SK-N-MC (cell line): ENCODE measurements at regions not wholly inside any gene's neighbourhood (a gene's known extent, or its start where the extent isn't known, plus 50 kb on each side); places are given as distances from the start of the nearest gene placed in this dataset.

Experiments used
- DNase-seq: peaks from one replicate; pipeline ENCODE4 v3.0.0-alpha.2; 2011; ENCODE audit warnings: low read depth, low spot score
- H3K27ac ChIP-seq: fragments of 200-600 bp; sonication (generic); 2 replicates; pipeline ENCODE4 v1.5.1; 2016; ENCODE audit warnings: mixed run types
- H3K36me3 ChIP-seq: fragments of 200-600 bp; sonication (generic); 2 replicates; pipeline ENCODE4 v1.6.1; 2017; ENCODE audit warnings: antibody characterized with exemption, low read length, mixed read lengths; ENCODE audit not compliant: insufficient read depth
- H3K4me3 ChIP-seq: fragments of 200-600 bp; sonication (generic); 2 replicates; pipeline ENCODE4 v1.5.1; 2016
- H3K9ac ChIP-seq: fragments of 200-600 bp; sonication (generic); 2 replicates; pipeline ENCODE4 v1.8.0; 2017; ENCODE audit warnings: mixed run types, mixed read lengths; ENCODE audit not compliant: insufficient read length
- H3K9me3 ChIP-seq: fragments of 200-600 bp; sonication (generic); 2 replicates; pipeline ENCODE4 v1.6.1; 2017; ENCODE audit warnings: low read depth, mild to moderate bottlenecking, antibody characterized with exemption, low read length, moderate library complexity, mixed read lengths
- EZH2 ChIP-seq: fragments of 200-600 bp; sonication (generic); IDR thresholded peaks from one replicate; pipeline ENCODE4 v1.6.1; 2017; ENCODE audit warnings: antibody characterized with exemption
- FOXP2 ChIP-seq: optimal IDR thresholded peaks from 2 replicates; pipeline ENCODE3; 2011; ENCODE audit warnings: mild to moderate bottlenecking, moderate library complexity; ENCODE audit not compliant: insufficient read depth; ENCODE audit errors: extremely low read length, control extremely low read depth
- POLR2AphosphoS5 ChIP-seq: IDR thresholded peaks from 2 replicates; pipeline ENCODE4 v1.6.1; 2012; ENCODE audit warnings: mild to moderate bottlenecking, low read depth, low read length, borderline replicate concordance

- H3K9me3 ChIP-seq: no peaks in the 10 kb centered on the region
- no peak for DNase-seq
- H3K36me3 ChIP-seq: no peaks in the 10 kb centered on the region
- H3K27ac ChIP-seq: no peak overlapping the region
- no peak for TF ChIP-seq FOXP2
- no peak for TF ChIP-seq EZH2
- TF ChIP-seq POLR2AphosphoS5: no peak
- no peak overlapping the region for H3K4me3 ChIP-seq
- H3K9ac ChIP-seq: no peak overlapping the region
Observed at GRCh38 chr12:115400011-115400410, 716.0 kb upstream of the TBX3 start.

GRCh38 chr12:115398311-115398781, 714.4 kb upstream of the TBX3 start:
- H3K4me3 ChIP-seq: no peak overlapping the region
- no peak overlapping the region for H3K9ac ChIP-seq
- no peak overlapping the region for H3K27ac ChIP-seq
- DNase-seq: no peak
- TF ChIP-seq POLR2AphosphoS5 (no peak), FOXP2 (no peak), EZH2 (no peak)
- H3K36me3 ChIP-seq: no peaks in the 10 kb centered on the region
- no peaks in the 10 kb centered on the region for H3K9me3 ChIP-seq

- no peaks in the 10 kb centered on the region for H3K36me3 ChIP-seq
- H3K9ac ChIP-seq: no peak overlapping the region
- H3K9me3 ChIP-seq: no peaks in the 10 kb centered on the region
- DNase-seq: no peak
- no peak overlapping the region for H3K4me3 ChIP-seq
- H3K27ac ChIP-seq: no peak overlapping the region
- TF ChIP-seq POLR2AphosphoS5 (no peak), EZH2 (no peak), FOXP2 (no peak)
Observed at GRCh38 chr12:115396567-115396966, 712.6 kb upstream of the TBX3 start.

- no peak for TF ChIP-seq POLR2AphosphoS5
- no peak for TF ChIP-seq EZH2
- TF ChIP-seq FOXP2: no peak
- no peak for DNase-seq
- Histone ChIP-seq H3K9me3 (no peaks in the 10 kb centered on the region), H3K36me3 (no peaks in the 10 kb centered on the region), H3K4me3 (no peak overlapping the region), H3K27ac (no peak overlapping the region), H3K9ac (no peak overlapping the region)
Observed at GRCh38 chr12:115394496-115395220, 710.7 kb upstream of the TBX3 start.

- no peak for DNase-seq
- Histone ChIP-seq H3K9ac (no peak overlapping the region), H3K9me3 (no peaks in the 10 kb centered on the region), H3K4me3 (no peak overlapping the region), H3K27ac (no peak overlapping the region), H3K36me3 (no peaks in the 10 kb centered on the region)
- TF ChIP-seq EZH2 (no peak), FOXP2 (no peak), POLR2AphosphoS5 (no peak)
Observed at GRCh38 chr12:115388139-115388538, 704.2 kb upstream of the TBX3 start.

GRCh38 chr12:115387467-115387901, 703.5 kb upstream of the TBX3 start:
- H3K4me3 ChIP-seq: no peak overlapping the region
- H3K36me3 ChIP-seq: no peaks in the 10 kb centered on the region
- H3K9me3 ChIP-seq: no peaks in the 10 kb centered on the region
- H3K27ac ChIP-seq: no peak overlapping the region
- no peak for TF ChIP-seq EZH2
- H3K9ac ChIP-seq: no peak overlapping the region
- DNase-seq: no peak

GRCh38 chr12:115386946-115387345, 703.0 kb upstream of the TBX3 start:
- no peak overlapping the region for H3K27ac ChIP-seq
- DNase-seq: no peak
- H3K9ac ChIP-seq: no peak overlapping the region
- no peaks in the 10 kb centered on the region for H3K9me3 ChIP-seq
- TF ChIP-seq EZH2 (no peak), FOXP2 (no peak), POLR2AphosphoS5 (no peak)
- no peak overlapping the region for H3K4me3 ChIP-seq
- no peaks in the 10 kb centered on the region for H3K36me3 ChIP-seq

- H3K27ac ChIP-seq: no peak overlapping the region
- TF ChIP-seq POLR2AphosphoS5: no peak
- no peak for TF ChIP-seq FOXP2
- no peak for TF ChIP-seq EZH2
- H3K36me3 ChIP-seq: no peaks in the 10 kb centered on the region
- DNase-seq: no peak
- H3K9ac ChIP-seq: no peak overlapping the region
- H3K9me3 ChIP-seq: no peaks in the 10 kb centered on the region
- H3K4me3 ChIP-seq: no peak overlapping the region
Observed at GRCh38 chr12:115385141-115385540, 701.2 kb upstream of the TBX3 start.

GRCh38 chr12:115384391-115384790, 700.4 kb upstream of the TBX3 start:
- no peaks in the 10 kb centered on the region for H3K9me3 ChIP-seq

More at GRCh38 chr12:115384391-115384790, 700.4 kb upstream of the TBX3 start:
- TF ChIP-seq POLR2AphosphoS5 (no peak), EZH2 (no peak)
- H3K4me3 ChIP-seq: no peak overlapping the region
- no peak for DNase-seq
- H3K9ac ChIP-seq: no peak overlapping the region
- H3K27ac ChIP-seq: no peak overlapping the region
- H3K36me3 ChIP-seq: no peaks in the 10 kb centered on the region
